Peyer's patch (tissue), 4 donors: ENCODE measurements at regions not wholly inside any gene's neighbourhood (a gene's known extent, or its start where the extent isn't known, plus 50 kb on each side); places are given as distances from the start of the nearest gene placed in this dataset.

Experiments used
- DNase-seq, 3 donors: peaks; one replicate each; pipeline ENCODE4 v3.0.0-alpha.2; 2017 to 2019
- H3K27ac ChIP-seq, 4 donors: fragments of 200-600 bp; sonication (generic); one replicate each; pipeline ENCODE4 v1.5.1; 2016 to 2019
- H3K27me3 ChIP-seq, 2 donors: fragments of 200-600 bp; sonication (generic); one replicate each; pipeline ENCODE4 v1.5.1; 2019
- H3K36me3 ChIP-seq, 3 donors: fragments of 200-600 bp; sonication (generic); one replicate each; pipeline ENCODE4 v1.5.1; 2016 to 2019
- H3K4me1 ChIP-seq, 4 donors: fragments of 200-600 bp; sonication (generic); one replicate each; pipeline ENCODE4 v1.5.1; 2016 to 2019
- H3K4me3 ChIP-seq, 4 donors: fragments of 200-600 bp; sonication (generic); 1 replicate in 3 of 4; 2 replicates in 1 of 4; pipeline ENCODE4 v1.5.1; 2016 to 2019; ENCODE audit warnings: mild to moderate bottlenecking in 1 of 4
- H3K9me3 ChIP-seq, 4 donors: fragments of 200-600 bp; sonication (generic); one replicate each; pipeline ENCODE4 v1.5.1; 2016 to 2019; ENCODE audit warnings: mild to moderate bottlenecking in 1 of 4
- CTCF ChIP-seq, 6 experiments: fragments of 450-650 bp in 4 of 6; fragments of 200-600 bp in 2 of 6; sonication (generic) in 1 of 6; IDR thresholded peaks; one replicate each; pipeline ENCODE4 v1.5.1; 2017 to 2019; ENCODE audit warnings: antibody characterized with exemption in 6 of 6, mild to moderate bottlenecking in 3 of 6, moderate library complexity in 1 of 6
- POLR2A ChIP-seq, 2 donors: fragments of 450-650 bp; IDR thresholded peaks; one replicate each; pipeline ENCODE4 v1.5.1; 2017; ENCODE audit warnings: antibody characterized with exemption in 2 of 2, mild to moderate bottlenecking in 2 of 2, moderate library complexity in 2 of 2

GRCh38 chr2:8285081-8285480, 396.8 kb upstream of the ID2 start:
- no peaks in the 10 kb centered on the region for H3K9me3 ChIP-seq
- H3K4me3 ChIP-seq = no peak overlapping the region
- peaks cover 0 to 4% (median 0%) of the 10 kb centered on the region in 4 donors for H3K4me1 ChIP-seq
- no peak for TF ChIP-seq POLR2A (IDR thresholded peaks at IDR 0.05)
- peak in 2 of 6 experiments; percentile 9 to 17 for TF ChIP-seq CTCF (IDR thresholded peaks at IDR 0.05)
- DNase-seq = no peak
- H3K36me3 ChIP-seq = no peaks in the 10 kb centered on the region
- H3K27me3 ChIP-seq = no peaks in the 10 kb centered on the region
- no peak overlapping the region for H3K27ac ChIP-seq

DNA sequence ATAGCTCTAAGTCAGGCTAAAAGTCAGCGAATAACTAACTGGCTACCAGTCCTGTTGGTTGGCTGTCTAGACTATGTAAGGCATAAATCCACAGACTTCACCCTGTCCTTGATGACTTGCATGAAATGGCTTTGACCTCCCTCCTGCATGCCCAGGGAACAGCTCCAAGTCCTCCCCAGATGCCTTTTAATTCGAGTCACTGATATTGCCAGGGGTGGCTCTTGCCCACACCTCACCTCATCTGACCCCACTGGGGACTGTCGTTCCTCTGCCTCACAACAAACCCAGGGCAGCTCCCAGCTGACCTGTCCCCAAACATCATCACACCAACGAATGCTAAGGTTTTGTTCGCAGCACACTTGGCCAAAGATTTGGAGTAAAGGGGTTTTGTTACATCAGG, 396.0 kb upstream of the ID2 start:
- TF ChIP-seq POLR2A (IDR thresholded peaks at IDR 0.05) = no peak
- TF ChIP-seq CTCF (IDR thresholded peaks at IDR 0.05) = no peak
- peaks cover 0 to 4% (median 0%) of the 10 kb centered on the region in 4 donors for H3K4me1 ChIP-seq

GRCh38 chr2:8288206-8288605, 393.6 kb upstream of the ID2 start:
- Histone ChIP-seq H3K9me3 (no peaks in the 10 kb centered on the region), H3K36me3 (no peaks in the 10 kb centered on the region), H3K27ac (no peak overlapping the region), H3K4me3 (no peak overlapping the region), H3K4me1 (no peaks in the 10 kb centered on the region), H3K27me3 (no peaks in the 10 kb centered on the region)
- DNase-seq = no peak
- TF ChIP-seq POLR2A (IDR thresholded peaks at IDR 0.05) (no peak), CTCF (IDR thresholded peaks at IDR 0.05) (no peak)

More for the DNA sequence above, 396.0 kb upstream of the ID2 start:
- no peaks in the 10 kb centered on the region for H3K27me3 ChIP-seq
- no peaks in the 10 kb centered on the region for H3K36me3 ChIP-seq
- DNase-seq = no peak
- no peak overlapping the region for H3K4me3 ChIP-seq
- no peak overlapping the region for H3K27ac ChIP-seq
- H3K9me3 ChIP-seq = no peaks in the 10 kb centered on the region

GRCh38 chr2:8289111-8289510, 392.7 kb upstream of the ID2 start:
- Histone ChIP-seq H3K4me1 (no peaks in the 10 kb centered on the region), H3K4me3 (no peak overlapping the region), H3K36me3 (no peaks in the 10 kb centered on the region), H3K27me3 (no peaks in the 10 kb centered on the region), H3K27ac (no peak overlapping the region), H3K9me3 (no peaks in the 10 kb centered on the region)
- TF ChIP-seq POLR2A (IDR thresholded peaks at IDR 0.05) = no peak
- no peak for TF ChIP-seq CTCF (IDR thresholded peaks at IDR 0.05)
- DNase-seq = no peak

GRCh38 chr2:8290771-8291352, 391.0 kb upstream of the ID2 start:
- TF ChIP-seq POLR2A (IDR thresholded peaks at IDR 0.05) (no peak), CTCF (IDR thresholded peaks at IDR 0.05) (no peak)
- no peak for DNase-seq
- H3K4me1 ChIP-seq = no peaks in the 10 kb centered on the region
- no peaks in the 10 kb centered on the region for H3K9me3 ChIP-seq
- H3K27ac ChIP-seq = no peak overlapping the region
- no peaks in the 10 kb centered on the region for H3K27me3 ChIP-seq
- H3K4me3 ChIP-seq = no peak overlapping the region
- H3K36me3 ChIP-seq = no peaks in the 10 kb centered on the region

DNA sequence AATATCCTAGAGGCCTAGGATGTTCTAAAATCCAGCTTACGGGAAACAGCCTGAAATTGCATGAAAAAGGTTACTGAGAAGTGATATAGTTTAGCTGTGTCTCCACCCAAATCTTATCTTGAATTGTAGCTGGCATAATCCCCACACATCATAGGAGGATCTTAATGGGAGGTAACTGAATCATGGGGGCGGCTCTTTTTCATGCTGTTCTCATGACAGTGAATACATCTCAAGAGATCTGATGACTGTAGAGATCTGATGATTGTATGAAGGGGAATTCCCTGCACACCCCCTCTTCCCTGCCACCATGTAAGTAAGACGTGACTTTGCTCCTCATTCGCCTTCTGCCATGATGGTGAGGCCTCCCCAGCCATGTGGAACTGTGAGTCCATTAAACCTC, 385.6 kb upstream of the ID2 start:
- no peaks in the 10 kb centered on the region for H3K27me3 ChIP-seq
- H3K4me1 ChIP-seq = no peaks in the 10 kb centered on the region
- H3K27ac ChIP-seq = no peak overlapping the region
- DNase-seq = no peak
- no peak overlapping the region for H3K4me3 ChIP-seq
- no peaks in the 10 kb centered on the region for H3K9me3 ChIP-seq
- no peaks in the 10 kb centered on the region for H3K36me3 ChIP-seq
- TF ChIP-seq CTCF (IDR thresholded peaks at IDR 0.05) = no peak
- no peak for TF ChIP-seq POLR2A (IDR thresholded peaks at IDR 0.05)
